GM13976 (cell line): ENCODE measurements at regions not wholly inside any gene's neighbourhood (a gene's known extent, or its start where the extent isn't known, plus 50 kb on each side); places are given as distances from the start of the nearest gene placed in this dataset.

Source experiments
- DNase-seq: peaks from one replicate; pipeline ENCODE4 v3.0.0; 2012; ENCODE audit warnings: low spot score
- CTCF ChIP-seq: IDR thresholded peaks from 2 replicates; pipeline ENCODE4 v1.5.1; 2012; ENCODE audit warnings: borderline replicate concordance, mild to moderate bottlenecking; ENCODE audit not compliant: insufficient read depth; ENCODE audit errors: extremely low read depth, missing control alignments, control extremely low read depth
- in situ Hi-C: fragments of 300-500 bp; cut with MboI; formaldehyde crosslinking; loops from one replicate; pipeline ENCODE4 v1.12.0; 2022; ENCODE audit warnings: low sequenced_read_pairs, mixed read lengths, inconsistent platforms; ENCODE audit not compliant: unreplicated experiment

DNA sequence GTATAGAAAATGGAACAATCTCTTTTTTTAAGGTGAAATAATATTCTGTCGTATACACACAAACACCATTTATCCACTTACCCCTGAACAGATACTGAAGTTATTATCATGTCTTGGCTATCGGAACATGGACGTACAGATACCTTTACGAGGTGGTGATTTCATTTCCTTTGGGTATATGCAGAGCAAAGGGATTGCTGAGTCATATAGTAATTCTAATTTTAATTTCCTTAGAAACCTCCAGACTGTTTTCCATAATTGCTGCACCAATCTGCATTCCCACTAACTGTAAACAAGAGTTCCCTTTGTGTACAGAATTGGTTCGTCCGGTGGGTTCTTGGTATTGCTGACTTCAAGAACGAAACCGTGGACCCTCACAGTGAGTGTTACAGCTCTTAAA is 179.4 kb downstream of the SHOX2 start:
- no peak for DNase-seq
- TF ChIP-seq CTCF: no peak
- in situ Hi-C loops: no loop called here

DNA sequence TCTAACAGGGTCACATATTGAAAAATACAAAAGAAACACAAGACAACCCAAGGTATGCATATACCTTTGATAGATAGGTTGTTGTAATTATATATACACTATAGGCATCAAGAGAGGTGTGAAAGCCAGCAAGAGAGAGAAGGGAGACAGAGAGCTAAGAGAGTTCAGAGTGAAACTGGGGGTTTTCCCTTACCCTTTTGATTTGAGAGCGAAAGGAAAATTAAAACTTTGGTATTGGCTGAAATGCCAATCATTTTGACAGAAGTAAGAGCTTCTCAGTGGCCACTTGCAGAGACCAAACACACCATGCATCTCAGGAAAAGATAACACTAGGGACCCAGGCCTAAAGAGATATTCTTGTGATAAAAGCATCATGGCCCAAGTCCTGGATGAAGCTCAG is 183.6 kb downstream of the SHOX2 start:
- DNase-seq: peak; percentile 6
- in situ Hi-C loops: no loop called here
- TF ChIP-seq CTCF: no peak

- no peak for DNase-seq
- in situ Hi-C loops: no loop called here
- TF ChIP-seq CTCF: no peak
Observed at GRCh38 chr3:157921811-157922210, 184.4 kb downstream of the SHOX2 start.

DNA sequence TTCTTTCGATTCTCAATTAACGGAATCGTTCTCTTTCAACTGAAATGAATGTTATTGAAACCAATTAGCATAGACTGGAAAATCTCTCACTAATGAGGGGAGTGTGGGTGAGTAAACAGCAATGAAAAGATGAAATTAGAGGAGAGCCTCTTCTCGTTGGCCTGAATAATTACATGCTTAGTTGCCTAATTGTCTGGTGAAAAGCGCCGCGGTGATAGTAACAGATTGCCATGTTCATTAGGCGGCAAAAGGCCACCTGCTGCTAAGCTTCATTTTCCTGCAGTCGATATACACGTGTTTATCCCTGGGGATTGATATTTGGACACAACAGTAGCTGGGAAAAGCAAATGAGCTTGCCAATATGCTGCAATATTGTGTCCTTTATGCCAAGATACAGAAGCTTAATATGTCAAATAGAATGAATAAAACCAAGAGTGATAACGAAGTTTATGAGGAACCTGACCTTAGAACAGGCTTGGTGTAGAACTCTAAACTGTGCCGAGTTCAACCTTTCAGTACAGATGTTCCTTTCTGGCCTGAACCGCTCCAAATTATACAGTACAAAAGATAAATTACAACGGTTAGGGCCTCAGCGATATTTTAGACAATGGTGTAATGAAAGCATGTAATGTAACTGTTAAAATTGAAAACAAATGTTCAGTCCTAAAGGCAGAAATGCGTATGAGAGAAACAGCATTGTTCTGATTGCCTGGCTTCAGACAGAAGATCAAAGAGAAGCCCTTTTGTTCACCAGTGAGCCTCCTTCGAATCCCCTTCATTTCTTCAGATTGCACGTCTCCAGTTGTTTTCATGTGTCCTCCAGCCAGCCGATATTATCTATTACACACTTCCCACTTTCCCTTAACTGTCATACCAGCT is 185.2 kb downstream of the SHOX2 start:
- no peak for TF ChIP-seq CTCF
- no peak for DNase-seq
- in situ Hi-C loops: no loop called here

DNA sequence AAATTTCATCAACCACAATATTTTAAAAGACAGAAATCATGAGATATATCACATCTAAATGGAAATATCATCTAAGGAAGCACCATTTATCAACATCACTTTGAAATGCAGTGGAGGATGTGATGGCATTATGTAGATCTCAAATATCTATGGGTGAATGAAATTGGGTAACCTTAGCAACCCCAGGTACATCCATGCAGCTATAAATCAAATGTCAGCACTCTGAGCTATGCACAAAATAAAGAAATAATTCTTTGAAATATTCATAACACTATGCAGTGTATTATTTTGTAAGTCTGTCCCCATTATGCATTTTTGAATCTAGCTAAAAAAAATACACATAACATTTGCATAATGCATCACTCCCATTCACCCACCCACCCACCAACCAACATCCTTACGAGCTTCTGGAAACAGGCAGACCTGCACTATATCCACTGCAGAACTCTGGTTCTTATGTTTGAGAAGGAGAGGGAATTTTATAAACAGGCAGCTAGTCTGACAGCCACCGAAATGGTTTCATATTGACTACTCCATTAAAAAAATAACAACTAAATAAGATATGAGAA is 186.8 kb downstream of the SHOX2 start:
- in situ Hi-C loops: no loop called here
- no peak for TF ChIP-seq CTCF
- no peak for DNase-seq

DNA sequence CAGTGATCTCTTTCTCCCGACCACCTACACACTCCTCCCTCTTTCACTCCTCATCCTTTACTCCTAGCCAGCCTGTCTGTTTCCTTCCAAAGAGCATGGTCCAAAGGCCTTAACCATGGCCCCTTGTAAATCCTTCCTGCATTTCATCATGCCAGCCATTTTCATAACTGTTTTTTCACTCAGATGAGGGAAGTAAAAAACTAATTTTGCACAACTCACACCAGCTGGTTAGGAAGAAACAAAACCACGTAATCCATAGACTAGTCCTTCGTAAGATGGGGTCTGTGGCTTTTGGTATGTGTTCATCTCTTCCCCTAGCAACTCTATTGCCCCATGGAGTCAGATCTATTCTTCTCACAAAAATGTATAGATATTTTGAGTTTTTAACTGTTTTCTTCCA is 187.8 kb downstream of the SHOX2 start:
- in situ Hi-C loops: no loop called here
- TF ChIP-seq CTCF: no peak
- DNase-seq: no peak
